Gastroesophageal sphincter (tissue), 3 donors: ENCODE measurements at regions not wholly inside any gene's neighbourhood (a gene's known extent, or its start where the extent isn't known, plus 50 kb on each side); places are given as distances from the start of the nearest gene placed in this dataset.

Experiments
- CTCF ChIP-seq, 4 experiments: fragments of 200-600 bp in 2 of 4; fragments of 450-650 bp in 2 of 4; sonication (generic) in 1 of 4; IDR thresholded peaks; one replicate each; pipeline ENCODE4 v1.5.1; 2017 to 2019; ENCODE audit warnings: antibody characterized with exemption in 4 of 4, mild to moderate bottlenecking in 2 of 4, moderate library complexity in 2 of 4
- POLR2A ChIP-seq, 2 donors: fragments of 450-650 bp; IDR thresholded peaks; one replicate each; pipeline ENCODE4 v1.6.1; 2017; ENCODE audit warnings: antibody characterized with exemption in 2 of 2, mild to moderate bottlenecking in 2 of 2, moderate library complexity in 1 of 2
- POLR2AphosphoS5 ChIP-seq: sonication (generic); formaldehyde crosslinking; IDR thresholded peaks from one replicate; pipeline ENCODE4 v1.6.1; 2017; ENCODE audit warnings: antibody characterized with exemption

DNA sequence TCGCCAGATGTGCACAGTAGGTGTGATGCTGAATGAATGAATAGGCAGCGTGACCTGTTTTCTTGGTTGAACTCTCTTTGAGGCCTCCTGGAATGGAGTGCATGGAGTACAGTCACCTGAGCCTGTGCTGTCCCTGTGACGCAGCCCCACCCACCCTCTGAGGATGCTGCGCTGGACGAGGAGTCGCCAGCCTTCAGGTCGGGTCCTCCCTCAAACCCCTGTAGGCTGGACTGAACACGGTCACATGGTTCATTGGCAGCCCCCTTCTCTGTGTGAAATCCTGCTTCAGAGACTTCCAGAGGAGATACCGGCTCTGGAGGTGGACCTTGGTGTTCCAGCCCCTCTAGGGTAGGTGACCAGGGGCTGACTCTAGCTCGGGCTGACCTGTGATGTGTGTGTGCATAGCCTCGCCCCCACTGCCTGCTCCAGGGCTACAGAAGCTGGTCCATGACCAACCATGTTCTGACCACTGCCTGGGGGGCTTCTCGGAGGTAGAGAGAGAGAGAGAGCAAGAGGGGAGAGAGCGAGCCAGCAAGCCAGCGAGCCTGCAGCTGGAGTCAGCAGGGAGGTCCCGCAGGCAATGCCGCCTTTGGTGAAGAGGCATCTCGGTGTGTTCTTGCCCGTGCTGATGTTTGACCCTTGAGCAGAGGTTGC is 158.0 kb upstream of the RTL1 start:
- TF ChIP-seq POLR2A (IDR thresholded peaks at IDR 0.05) = no peak
- TF ChIP-seq CTCF (IDR thresholded peaks at IDR 0.05) = no peak
- TF ChIP-seq POLR2AphosphoS5 = no peak
